H9 (cell line): ENCODE measurements at regions not wholly inside any gene's neighbourhood (a gene's known extent, or its start where the extent isn't known, plus 50 kb on each side); places are given as distances from the start of the nearest gene placed in this dataset.

Source experiments
- DNase-seq: peaks from one replicate; pipeline ENCODE4 v3.0.0-alpha.2; 2017
- H2AFZ ChIP-seq: one replicate; pipeline ENCODE4 v1.6.1; 2013; ENCODE audit warnings: mild to moderate bottlenecking, low read length, control low read depth, moderate library complexity
- H2AK5ac ChIP-seq: 2 replicates; pipeline ENCODE4 v1.6.1; 2013; ENCODE audit warnings: low read length, control low read depth, mixed read lengths; ENCODE audit not compliant: insufficient read length
- H2BK120ac ChIP-seq: one replicate; pipeline ENCODE4 v1.6.1; 2013; ENCODE audit warnings: low read depth, mild to moderate bottlenecking, low read length, control low read depth, inconsistent platforms; ENCODE audit not compliant: poor library complexity, severe bottlenecking
- H2BK12ac ChIP-seq: 2 replicates; pipeline ENCODE4 v1.6.1; 2013; ENCODE audit warnings: low read length, control low read depth, mixed read lengths, low read depth; ENCODE audit not compliant: insufficient read length
- H2BK15ac ChIP-seq: 2 replicates; pipeline ENCODE4 v1.6.1; 2013; ENCODE audit warnings: low read depth, low read length, control low read depth
- H2BK20ac ChIP-seq: one replicate; pipeline ENCODE4 v1.6.1; 2013; ENCODE audit warnings: low read depth, mild to moderate bottlenecking, low read length, control low read depth, inconsistent platforms; ENCODE audit not compliant: poor library complexity, severe bottlenecking
- H2BK5ac ChIP-seq: 2 replicates; pipeline ENCODE4 v1.6.1; 2013; ENCODE audit warnings: low read length, control low read depth, mixed read lengths; ENCODE audit not compliant: insufficient read length
- H3K14ac ChIP-seq: 2 replicates; pipeline ENCODE4 v1.6.1; 2013; ENCODE audit warnings: low read length, control low read depth; ENCODE audit not compliant: insufficient read depth
- H3K18ac ChIP-seq: 2 replicates; pipeline ENCODE4 v1.6.1; 2013; ENCODE audit warnings: low read depth, mild to moderate bottlenecking, mixed read lengths, low read length, control low read depth; ENCODE audit not compliant: insufficient read length
- H3K23ac ChIP-seq: 2 replicates; pipeline ENCODE4 v1.6.1; 2013; ENCODE audit warnings: low read length, control low read depth, mixed read lengths, low read depth; ENCODE audit not compliant: insufficient read length
- H3K23me2 ChIP-seq: 2 replicates; pipeline ENCODE4 v1.6.1; 2013; ENCODE audit warnings: low read depth, mild to moderate bottlenecking, mixed read lengths, low read length, control low read depth; ENCODE audit not compliant: insufficient read length, poor library complexity, severe bottlenecking
- H3K27ac ChIP-seq: 2 replicates; pipeline ENCODE4 v1.5.1; 2013; ENCODE audit warnings: low read length, control low read depth, mixed read lengths, low read depth; ENCODE audit not compliant: insufficient read length
- H3K27me3 ChIP-seq: 2 replicates; pipeline ENCODE4 v1.6.1; 2013; ENCODE audit warnings: low read length, control low read depth, inconsistent platforms; ENCODE audit not compliant: insufficient read depth
- H3K4ac ChIP-seq: 2 replicates; pipeline ENCODE4 v1.6.1; 2013; ENCODE audit warnings: low read depth, mild to moderate bottlenecking, control low read depth, inconsistent platforms, low read length, moderate library complexity
- H3K4me1 ChIP-seq: 2 replicates; pipeline ENCODE4 v1.6.1; 2013; ENCODE audit warnings: low read length, control low read depth, inconsistent platforms; ENCODE audit not compliant: insufficient read depth
- H3K4me2 ChIP-seq: 2 replicates; pipeline ENCODE4 v1.6.1; 2013; ENCODE audit warnings: low read length, control low read depth, mixed read lengths; ENCODE audit not compliant: insufficient read length, insufficient read depth
- H3K56ac ChIP-seq: 2 replicates; pipeline ENCODE4 v1.6.1; 2013; ENCODE audit warnings: low read depth, mild to moderate bottlenecking, mixed read lengths, low read length, control low read depth; ENCODE audit not compliant: insufficient read length
- H3K79me1 ChIP-seq: 2 replicates; pipeline ENCODE4 v1.6.1; 2013; ENCODE audit warnings: low read depth, mild to moderate bottlenecking, moderate library complexity, low read length, control low read depth, inconsistent platforms; ENCODE audit not compliant: insufficient read depth, poor library complexity, severe bottlenecking
- H3K79me2 ChIP-seq: 2 replicates; pipeline ENCODE4 v1.6.1; 2013; ENCODE audit warnings: low read length, control low read depth, inconsistent platforms; ENCODE audit not compliant: insufficient read depth
- H3K9ac ChIP-seq: 2 replicates; pipeline ENCODE4 v1.6.1; 2013; ENCODE audit warnings: low read length, control low read depth, mixed read lengths; ENCODE audit not compliant: insufficient read length; ENCODE audit errors: extremely low read depth
- H3K9me3 ChIP-seq: one replicate; pipeline ENCODE4 v1.6.1; 2013; ENCODE audit warnings: low read depth, low read length, inconsistent platforms; ENCODE audit not compliant: control insufficient read depth
- H3T11ph ChIP-seq: one replicate; pipeline ENCODE4 v1.6.1; 2013; ENCODE audit warnings: mild to moderate bottlenecking, low read length, control low read depth, inconsistent platforms
- H4K20me1 ChIP-seq: one replicate; pipeline ENCODE4 v1.6.1; 2013; ENCODE audit not compliant: control insufficient read depth, insufficient read length, insufficient read depth
- H4K5ac ChIP-seq: 2 replicates; pipeline ENCODE4 v1.6.1; 2013; ENCODE audit warnings: low read depth, mild to moderate bottlenecking, mixed read lengths, low read length, control low read depth; ENCODE audit not compliant: insufficient read length
- H4K8ac ChIP-seq: replicated peaks from 2 replicates; pipeline ENCODE4 v1.6.1; 2013; ENCODE audit warnings: low read length, control low read depth, mixed read lengths, low read depth; ENCODE audit not compliant: insufficient read length
- H4K91ac ChIP-seq: 2 replicates; pipeline ENCODE4 v1.6.1; 2013; ENCODE audit warnings: low read depth, mild to moderate bottlenecking, moderate library complexity, mixed read lengths, low read length, control low read depth; ENCODE audit not compliant: insufficient read length
- H3K27ac Mint-ChIP-seq, 3 experiments: 2 replicates in 2 of 3; 3 replicates in 1 of 3; pipeline ENCODE4 v1.8.0; 2020 to 2021; ENCODE audit warnings: mixed read lengths in 3 of 3, mild to moderate bottlenecking in 1 of 3, moderate library complexity in 1 of 3
- H3K27me3 Mint-ChIP-seq: 2 replicates; pipeline ENCODE4 v1.8.0; 2021; ENCODE audit warnings: low read depth, mild to moderate bottlenecking, moderate library complexity, mixed read lengths
- H3K36me3 Mint-ChIP-seq, 3 experiments: 2 replicates in 2 of 3; 3 replicates in 1 of 3; pipeline ENCODE4 v1.8.0; 2020 to 2021; ENCODE audit warnings: low read depth in 3 of 3, mixed read lengths in 3 of 3; ENCODE audit not compliant: insufficient read depth in 1 of 3
- H3K4me1 Mint-ChIP-seq, 2 experiments: 2 replicates each; pipeline ENCODE4 v1.8.0; 2020; ENCODE audit warnings: mixed read lengths in 2 of 2
- H3K4me3 Mint-ChIP-seq, 2 experiments: 2 replicates in 1 of 2; 3 replicates in 1 of 2; pipeline ENCODE4 v1.8.0; 2020 to 2021; ENCODE audit warnings: mild to moderate bottlenecking in 2 of 2, mixed read lengths in 2 of 2, moderate library complexity in 1 of 2
- H3K9me3 Mint-ChIP-seq, 2 experiments: 2 replicates in 1 of 2; 3 replicates in 1 of 2; pipeline ENCODE4 v1.8.0; 2020; ENCODE audit warnings: mild to moderate bottlenecking in 2 of 2, mixed read lengths in 2 of 2, moderate library complexity in 1 of 2
- CTCF ChIP-seq: fragments of 200-600 bp; sonication (generic); conservative IDR thresholded peaks from 3 replicates; pipeline ENCODE4 v1.8.0; 2021; ENCODE audit warnings: antibody characterized with exemption, mild to moderate bottlenecking

GRCh38 chr6:137361701-137362100 lies 132.5 kb downstream of the OLIG3 start:
- H4K20me1 ChIP-seq, result no peaks in the 10 kb centered on the region
- no peak overlapping the region for H2BK20ac ChIP-seq
- no peak overlapping the region for H3K4me2 ChIP-seq
- H3K9ac ChIP-seq, result no peak overlapping the region
- no peaks in the 10 kb centered on the region for H3K79me1 ChIP-seq
- no peak overlapping the region for H3K27ac ChIP-seq
- H4K5ac ChIP-seq, result no peak overlapping the region
- Mint-ChIP-seq H3K36me3 (no peaks in the 10 kb centered on the region), H3K27me3 (no peaks in the 10 kb centered on the region), H3K4me1 (peaks cover 16 to 18% of the 10 kb centered on the region in 2 experiments), H3K4me3 (no peak overlapping the region), H3K27ac (no peak overlapping the region), H3K9me3 (no peaks in the 10 kb centered on the region)
- H2AK5ac ChIP-seq, result no peak overlapping the region
- no peak overlapping the region for H4K8ac ChIP-seq
- no peak for TF ChIP-seq CTCF
- H3K23ac ChIP-seq, result no peak overlapping the region
- H3K14ac ChIP-seq, result no peak overlapping the region
- H2BK15ac ChIP-seq, result no peak overlapping the region
- no peak overlapping the region for H2BK120ac ChIP-seq
- no peak overlapping the region for H2BK12ac ChIP-seq
- no peaks in the 10 kb centered on the region for H3K27me3 ChIP-seq
- H3K4ac ChIP-seq, result no peak overlapping the region
- H3K18ac ChIP-seq, result no peak overlapping the region
- no peak overlapping the region for H4K91ac ChIP-seq
- H3T11ph ChIP-seq, result no peak overlapping the region
- H3K4me1 ChIP-seq, result no peaks in the 10 kb centered on the region
- no peaks in the 10 kb centered on the region for H3K79me2 ChIP-seq
- H2BK5ac ChIP-seq, result no peak overlapping the region
- no peak overlapping the region for H2AFZ ChIP-seq
- H3K56ac ChIP-seq, result no peak overlapping the region
- no peaks in the 10 kb centered on the region for H3K23me2 ChIP-seq
- no peak for DNase-seq
- no peaks in the 10 kb centered on the region for H3K9me3 ChIP-seq
